H1 (cell line): ENCODE measurements at regions not wholly inside any gene's neighbourhood (a gene's known extent, or its start where the extent isn't known, plus 50 kb on each side); places are given as distances from the start of the nearest gene placed in this dataset.

ENCODE experiments used
- CTCF ChIA-PET: fragments of 300-600 bp; sonication (Branson Sonifier 250); formaldehyde crosslinking; loops from one replicate; lab custom pipeline; 2021; ENCODE audit not compliant: partially characterized antibody; lab: Charles Lee
- POLR2A ChIA-PET: fragments of 300-600 bp; sonication (Branson Sonifier 250); formaldehyde crosslinking; loops from one replicate; lab custom pipeline; 2021; ENCODE audit warnings: inconsistent platforms; ENCODE audit not compliant: partially characterized antibody; lab: Charles Lee
- DNase-seq, 2 experiments: peaks; one replicate each; pipeline versions ENCODE4 v3.0.0 to v3.0.0-alpha.2; 2010 to 2022; ENCODE audit warnings: low spot score in 2 of 2, low read depth in 1 of 2, mixed read lengths in 1 of 2
- FAIRE-seq: peaks from 2 replicates; lab custom pipeline; 2011; peaks lifted over from hg19 to GRCh38; lab: Jason Lieb, UNC
- H2AFZ ChIP-seq: 2 replicates; pipeline ENCODE4 v1.8.1; 2012; ENCODE audit warnings: low read length, inconsistent platforms
- H2AK5ac ChIP-seq: 2 replicates; pipeline ENCODE4 v1.6.1; 2013; ENCODE audit warnings: low read depth, low read length
- H2BK120ac ChIP-seq: replicated peaks from 2 replicates; pipeline ENCODE3; 2013; ENCODE audit warnings: low read depth, low read length, inconsistent platforms
- H2BK12ac ChIP-seq: 2 replicates; pipeline ENCODE4 v1.6.1; 2013; ENCODE audit warnings: low read depth, low read length
- H2BK15ac ChIP-seq: 2 replicates; pipeline ENCODE4 v1.6.1; 2013; ENCODE audit warnings: low read length
- H2BK20ac ChIP-seq: 2 replicates; pipeline ENCODE4 v1.6.1; 2013; ENCODE audit warnings: low read length
- H2BK5ac ChIP-seq: 2 replicates; pipeline ENCODE4 v1.6.1; 2013; ENCODE audit warnings: low read depth, low read length
- H3K14ac ChIP-seq: 2 replicates; pipeline ENCODE4 v1.6.1; 2013; ENCODE audit warnings: inconsistent platforms; ENCODE audit not compliant: insufficient read length
- H3K18ac ChIP-seq: 2 replicates; pipeline ENCODE4 v1.6.1; 2013; ENCODE audit warnings: low read length; ENCODE audit errors: extremely low read depth
- H3K23ac ChIP-seq: 2 replicates; pipeline ENCODE4 v1.6.1; 2013; ENCODE audit warnings: inconsistent platforms; ENCODE audit not compliant: insufficient read length
- H3K23me2 ChIP-seq: 2 replicates; pipeline ENCODE4 v1.6.1; 2013; ENCODE audit warnings: low read depth, low read length
- H3K27ac ChIP-seq: 2 replicates; pipeline ENCODE4 v1.6.1; 2011; ENCODE audit warnings: low read depth, low read length, inconsistent platforms
- H3K27me3 ChIP-seq, 4 experiments: replicated peaks in 1 of 4; 1 replicate in 1 of 4; 2 replicates in 3 of 4; pipeline versions ENCODE4 v1.6.1 to v1.8.1; 2011 to 2013; ENCODE audit warnings: low read length in 3 of 4, mild to moderate bottlenecking in 3 of 4, inconsistent platforms in 2 of 4, mixed read lengths in 2 of 4, moderate library complexity in 1 of 4; ENCODE audit not compliant: control insufficient read depth in 3 of 4, insufficient read depth in 3 of 4; ENCODE audit errors: extremely low read depth in 1 of 4
- H3K36me3 ChIP-seq, 4 experiments: 2 replicates each; pipeline versions ENCODE4 v1.6.1 to v1.8.1; 2011 to 2013; ENCODE audit warnings: mild to moderate bottlenecking in 4 of 4, low read length in 3 of 4, moderate library complexity in 2 of 4, control low read depth in 1 of 4, inconsistent platforms in 1 of 4; ENCODE audit not compliant: insufficient read depth in 4 of 4, control insufficient read depth in 2 of 4
- H3K4ac ChIP-seq: replicated peaks from 2 replicates; pipeline ENCODE3; 2013; ENCODE audit warnings: low read length, low read depth, mixed read lengths, inconsistent platforms; ENCODE audit not compliant: insufficient read length
- H3K4me1 ChIP-seq, 4 experiments: replicated peaks in 1 of 4; 1 replicate in 1 of 4; 2 replicates in 3 of 4; pipeline versions ENCODE4 v1.6.1 to v1.8.1; 2011 to 2013; ENCODE audit warnings: low read length in 3 of 4, inconsistent platforms in 2 of 4, mixed read lengths in 1 of 4; ENCODE audit not compliant: insufficient read depth in 4 of 4, control insufficient read depth in 3 of 4
- H3K4me2 ChIP-seq, 2 experiments: 2 replicates each; pipeline versions ENCODE4 v1.6.1 to v1.8.1; 2011 to 2013; ENCODE audit warnings: low read depth in 2 of 2, low read length in 2 of 2, control low read depth in 1 of 2, inconsistent platforms in 1 of 2, mild to moderate bottlenecking in 1 of 2; ENCODE audit not compliant: insufficient read depth in 1 of 2
- H3K4me3 ChIP-seq, 4 experiments: fragments of 200-600, 300-600 bp in 1 of 4; sonication (generic), shearing (Covaris generic), sonication (Bioruptor Twin) in 1 of 4; 2 replicates each; pipeline versions ENCODE4 v1.5.1 to v1.8.1; 2011 to 2016; ENCODE audit warnings: low read length in 4 of 4, low read depth in 3 of 4, control low read depth in 2 of 4, inconsistent platforms in 2 of 4, mild to moderate bottlenecking in 2 of 4, mixed read lengths in 1 of 4, moderate library complexity in 1 of 4; ENCODE audit not compliant: insufficient read depth in 2 of 4; ENCODE audit errors: extremely low read depth in 1 of 4
- H3K56ac ChIP-seq: replicated peaks from 2 replicates; pipeline ENCODE3; 2013; ENCODE audit warnings: low read depth, mild to moderate bottlenecking, mixed read lengths, low read length, inconsistent platforms; ENCODE audit not compliant: insufficient read length
- H3K79me1 ChIP-seq: 2 replicates; pipeline ENCODE4 v1.6.1; 2013; ENCODE audit warnings: low read depth, low read length, control low read depth
- H3K79me2 ChIP-seq, 2 experiments: 2 replicates each; pipeline versions ENCODE4 v1.6.1 to v1.8.1; 2012 to 2013; ENCODE audit warnings: low read length in 2 of 2, mild to moderate bottlenecking in 2 of 2, inconsistent platforms in 1 of 2; ENCODE audit not compliant: insufficient read depth in 2 of 2, control insufficient read depth in 1 of 2
- H3K9ac ChIP-seq, 4 experiments: replicated peaks in 1 of 4; 1 replicate in 1 of 4; 2 replicates in 3 of 4; pipeline versions ENCODE4 v1.6.1 to v1.8.1; 2011 to 2013; ENCODE audit warnings: low read depth in 3 of 4, low read length in 3 of 4, control low read depth in 2 of 4, mild to moderate bottlenecking in 2 of 4, moderate library complexity in 2 of 4, inconsistent platforms in 1 of 4; ENCODE audit errors: extremely low read depth in 1 of 4
- H3K9me3 ChIP-seq, 2 experiments: 2 replicates each; pipeline versions ENCODE4 v1.6.1 to v1.8.1; 2012 to 2013; ENCODE audit warnings: mild to moderate bottlenecking in 2 of 2, moderate library complexity in 2 of 2, control low read depth in 1 of 2, inconsistent platforms in 1 of 2, low read depth in 1 of 2, low read length in 1 of 2, mixed read lengths in 1 of 2; ENCODE audit not compliant: insufficient read depth in 2 of 2
- H4K20me1 ChIP-seq, 2 experiments: replicated peaks in 1 of 2; 2 replicates each; pipeline versions ENCODE3 to v1.8.1; 2011 to 2013; ENCODE audit warnings: inconsistent platforms in 2 of 2, low read length in 2 of 2, mild to moderate bottlenecking in 1 of 2; ENCODE audit not compliant: insufficient read depth in 2 of 2, control insufficient read depth in 1 of 2
- H4K5ac ChIP-seq: 2 replicates; pipeline ENCODE4 v1.6.1; 2013; ENCODE audit warnings: low read length, low read depth, mixed read lengths, inconsistent platforms; ENCODE audit not compliant: insufficient read length
- H4K8ac ChIP-seq: 2 replicates; pipeline ENCODE4 v1.8.0; 2013; ENCODE audit warnings: mild to moderate bottlenecking, moderate library complexity, low read length, inconsistent platforms; ENCODE audit not compliant: insufficient read depth; ENCODE audit errors: extremely low read depth
- H4K91ac ChIP-seq: replicated peaks from 2 replicates; pipeline ENCODE3; 2013; ENCODE audit warnings: low read length, mixed read lengths, inconsistent platforms; ENCODE audit not compliant: insufficient read length
- ASH2L ChIP-seq: fragments of 200-600, 300-600 bp; sonication (generic); IDR thresholded peaks from one replicate; pipeline ENCODE4 v1.7.1; 2017; ENCODE audit warnings: low read length
- EZH2 ChIP-seq: fragments of 200-600 bp; sonication (generic); IDR thresholded peaks from 2 replicates; pipeline ENCODE4 v1.7.1; 2012; ENCODE audit warnings: low read depth, mild to moderate bottlenecking, moderate library complexity, low read length, inconsistent platforms; ENCODE audit not compliant: severe bottlenecking
- KDM1A ChIP-seq: fragments of 200-600, 300-600 bp; sonication (generic); IDR thresholded peaks from 2 replicates; pipeline ENCODE4 v1.7.1; 2016; ENCODE audit warnings: mild to moderate bottlenecking, low read length, borderline replicate concordance
- MAFK ChIP-seq: IDR thresholded peaks from 2 replicates; pipeline ENCODE4 v1.6.1; 2012; ENCODE audit warnings: low read depth, mild to moderate bottlenecking, improper control_type of control experiment, low read length
- RFX5 ChIP-seq: IDR thresholded peaks from 2 replicates; pipeline ENCODE4 v1.6.1; 2011; ENCODE audit warnings: low read depth, low read length, improper control_type of control experiment, borderline replicate concordance
- RNF2 ChIP-seq: fragments of 200-900, 300-1000 bp; sonication (generic); IDR thresholded peaks from 2 replicates; pipeline ENCODE4 v1.7.1; 2016; ENCODE audit warnings: borderline replicate concordance, low read depth, mild to moderate bottlenecking, antibody characterized with exemption, low read length; ENCODE audit not compliant: poor library complexity, severe bottlenecking; ENCODE audit errors: missing control alignments
- RXRA ChIP-seq: IDR thresholded peaks from 2 replicates; pipeline ENCODE4 v1.6.1; 2011; ENCODE audit warnings: low read depth, mild to moderate bottlenecking, low read length, moderate library complexity; ENCODE audit not compliant: insufficient read depth
- TCF12 ChIP-seq: IDR thresholded peaks from 2 replicates; pipeline ENCODE4 v1.6.1; 2011; ENCODE audit warnings: low read depth, mild to moderate bottlenecking, low read length
- TEAD4 ChIP-seq: IDR thresholded peaks from 2 replicates; pipeline ENCODE4 v1.6.1; 2012; ENCODE audit warnings: low read depth, low read length, inconsistent platforms, mixed read lengths
- WGBS, 2 experiments: shearing (Covaris generic) in 1 of 2; methylation state at CpG; one replicate each; pipeline versions ENCODE4 v1.1.6 to v1.1.7; 2013 to 2015; ENCODE audit warnings: low lambda C conversion rate in 2 of 2, mixed read lengths in 2 of 2, inconsistent platforms in 1 of 2, low coverage in 1 of 2, missing lambda C conversion rate in 1 of 2; ENCODE audit not compliant: insufficient replicate concordance in 2 of 2, insufficient coverage in 1 of 2, insufficient read length in 1 of 2; ENCODE audit errors: extremely low coverage in 1 of 2, missing lambda C conversion rate in 1 of 2; 5-methylcytosine and 5-hydroxymethylcytosine counted together
- TF ChIP-seq, protein P1 (sequence below): IDR thresholded peaks from 2 replicates; pipeline ENCODE4 v1.6.1; 2012; ENCODE audit warnings: inconsistent platforms
- TF ChIP-seq, protein P2 (sequence below): IDR thresholded peaks from 2 replicates; pipeline ENCODE4 v1.6.1; 2011; ENCODE audit warnings: low read depth, mild to moderate bottlenecking, low read length; ENCODE audit not compliant: insufficient read depth

DNA sequence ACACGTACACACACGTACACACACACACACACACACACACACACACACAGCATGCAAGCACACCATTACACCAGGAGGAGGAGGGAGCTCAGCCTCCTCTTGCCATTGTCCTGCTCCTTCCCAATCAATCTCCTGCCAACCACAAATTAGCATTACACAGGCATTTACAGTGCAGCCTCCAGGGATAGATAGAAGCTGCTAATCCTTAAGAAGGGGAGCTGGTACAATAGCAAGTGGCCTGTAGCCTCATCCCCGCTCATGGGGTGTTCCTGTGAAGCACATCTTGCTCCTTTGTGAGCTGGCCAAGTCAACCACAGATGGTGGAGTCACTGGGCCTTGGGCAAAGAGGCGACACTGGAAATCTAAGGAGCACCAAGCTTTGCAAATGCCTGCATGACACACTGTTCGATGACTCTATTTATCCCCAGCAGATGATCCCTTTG is 110.3 kb upstream of the PKDCC start:
- H4K20me1 ChIP-seq = no peaks in the 10 kb centered on the region
- H2BK120ac ChIP-seq = peak overlapping the region; percentile 86
- peak overlapping the region; percentile 1 for H3K4ac ChIP-seq
- H3K23me2 ChIP-seq = no peaks in the 10 kb centered on the region
- no peaks in the 10 kb centered on the region for H3K79me1 ChIP-seq
- no peak overlapping the region for H3K9ac ChIP-seq
- no peaks in the 10 kb centered on the region for H3K36me3 ChIP-seq
- no peaks in the 10 kb centered on the region for H3K79me2 ChIP-seq
- H2BK20ac ChIP-seq = peak overlapping the region; percentile 98
- H3K27me3 ChIP-seq = no peaks in the 10 kb centered on the region; a peak in 1 of 7 replicates
- H2AK5ac ChIP-seq = peak overlapping the region; percentile 83; the same call in 1 of the 2 replicates
- DNase-seq (peak in 1 of 2 experiments; percentile 58), FAIRE-seq (peak; percentile 91)
- no peak overlapping the region for H2BK15ac ChIP-seq
- H2BK12ac ChIP-seq = peak overlapping the region; percentile 91; the same call in 1 of the 2 replicates
- peak overlapping the region; percentile 98; the same call in 1 of the 2 replicates for H2BK5ac ChIP-seq
- no peak overlapping the region for H4K8ac ChIP-seq
- peak overlapping the region; percentile 19 for H4K91ac ChIP-seq
- no peaks in the 10 kb centered on the region for H3K9me3 ChIP-seq
- H3K23ac ChIP-seq = no peak overlapping the region
- WGBS, 2 experiments = 40% methylated on average over 5 of the region's 5 CpGs; no CpG with 5 or more reads in 1 of the 2 experiments
- ChIA-PET POLR2A (interaction anchor here (0.9 to 4.4 kb wide), 10 partner anchors 8 to 118 kb away, joined by 3 to 47 read pairs (median 6); partner anchors contain the start of gene PKDCC), CTCF (interaction anchor here (0.6 to 4.9 kb wide), 16 partner anchors 9 to 149 kb away, joined by 3 to 29 read pairs (median 3); no protein-coding TSS in a partner anchor)
- H3K4me3 ChIP-seq = peak overlapping the region in 1 of 4 experiments; percentile 23; a peak in 1 of 8 replicates
- H3K4me2 ChIP-seq = peak overlapping the region; percentile 22 to 50; a peak in 3 of 4 replicates
- no peak overlapping the region for H2AFZ ChIP-seq
- H3K14ac ChIP-seq = no peak overlapping the region
- peaks cover 10 to 33% (median 26%) of the 10 kb centered on the region in 4 experiments for H3K4me1 ChIP-seq
- peak overlapping the region; percentile 27; the same call in 1 of the 2 replicates for H3K27ac ChIP-seq
- H3K18ac ChIP-seq = peak overlapping the region; percentile 84
- H3K56ac ChIP-seq = no peak overlapping the region
- peak overlapping the region; percentile 1 for H4K5ac ChIP-seq
- TF ChIP-seq TCF12 (no peak), RXRA (no peak), RFX5 (no peak), KDM1A (peak; percentile 47; the same call in 1 of the 2 replicates), TEAD4 (peak; percentile 58), MAFK (no peak), RNF2 (no peak), ASH2L (peak; percentile 33), EZH2 (no peak)
- TF ChIP-seq, protein P1, sequence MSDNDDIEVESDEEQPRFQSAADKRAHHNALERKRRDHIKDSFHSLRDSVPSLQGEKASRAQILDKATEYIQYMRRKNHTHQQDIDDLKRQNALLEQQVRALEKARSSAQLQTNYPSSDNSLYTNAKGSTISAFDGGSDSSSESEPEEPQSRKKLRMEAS = peak; percentile 59; the same call in 1 of the 2 replicates
- TF ChIP-seq, protein P2, sequence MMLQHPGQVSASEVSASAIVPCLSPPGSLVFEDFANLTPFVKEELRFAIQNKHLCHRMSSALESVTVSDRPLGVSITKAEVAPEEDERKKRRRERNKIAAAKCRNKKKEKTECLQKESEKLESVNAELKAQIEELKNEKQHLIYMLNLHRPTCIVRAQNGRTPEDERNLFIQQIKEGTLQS = no peak
